ENCODE measurements at regions not wholly inside any gene's neighbourhood (a gene's known extent, or its start where the extent isn't known, plus 50 kb on each side); places are given as distances from the start of the nearest gene placed in this dataset.

GRCh38 chr2:242040681-242041080, 171.2 kb downstream of the RTP5 start:
- no peak overlapping the region for H2BK20ac ChIP-seq (ENCODE audit: low read depth, low read length, poor library complexity, severe bottlenecking)
- peaks cover 2 to 6% of the 10 kb centered on the region in 2 experiments; a peak in 3 of 4 replicates for H3K4me1 Mint-ChIP-seq
- no peak overlapping the region for H3T11ph ChIP-seq (ENCODE audit: low read length)
- H3K9me3 ChIP-seq (ENCODE audit: control insufficient read depth, low read depth, low read length), result no peaks in the 10 kb centered on the region
- H3K23me2 ChIP-seq (ENCODE audit: insufficient read length, low read depth, low read length, poor library complexity, severe bottlenecking), result no peaks in the 10 kb centered on the region
- H3K23ac ChIP-seq (ENCODE audit: insufficient read length, low read depth, low read length), result no peak overlapping the region
- no peak overlapping the region for H3K4me2 ChIP-seq (ENCODE audit: insufficient read depth, insufficient read length, low read length)
- H3K4me1 ChIP-seq (ENCODE audit: insufficient read depth, low read length), result no peaks in the 10 kb centered on the region
- H2AFZ ChIP-seq (ENCODE audit: low read length), result no peak overlapping the region
- H4K20me1 ChIP-seq (ENCODE audit: control insufficient read depth, insufficient read depth, insufficient read length), result peaks cover 2% of the 10 kb centered on the region
- no peaks in the 10 kb centered on the region for H3K79me2 ChIP-seq (ENCODE audit: insufficient read depth, low read length)
- TF ChIP-seq CTCF (conservative IDR thresholded peaks at IDR 0.05), result no peak
- H3K27ac ChIP-seq (ENCODE audit: insufficient read length, low read depth, low read length), result no peak overlapping the region
- DNase-seq, result peak; percentile 17
- H3K14ac ChIP-seq (ENCODE audit: insufficient read depth, low read length), result no peak overlapping the region
- no peak overlapping the region for H2BK12ac ChIP-seq (ENCODE audit: insufficient read length, low read depth, low read length)
- H3K18ac ChIP-seq (ENCODE audit: insufficient read length, low read depth, low read length), result no peak overlapping the region
- WGBS (ENCODE audit: extremely low coverage, insufficient read length, low lambda C conversion rate), result no CpG with 5 or more reads among the region's 15 CpGs
- peaks cover 99% of the 10 kb centered on the region for H3K27me3 Mint-ChIP-seq (ENCODE audit: low read depth)
- no peak overlapping the region for H2BK120ac ChIP-seq (ENCODE audit: low read depth, low read length, poor library complexity, severe bottlenecking)
- H2AK5ac ChIP-seq (ENCODE audit: insufficient read length, low read length), result no peak overlapping the region
- H3K9me3 Mint-ChIP-seq, result peaks cover 11 to 23% of the 10 kb centered on the region in 2 experiments; a peak in 3 of 5 replicates
- H3K4me3 Mint-ChIP-seq, result no peak overlapping the region
- H2BK15ac ChIP-seq (ENCODE audit: low read depth, low read length), result no peak overlapping the region
- no peak overlapping the region for H4K91ac ChIP-seq (ENCODE audit: insufficient read length, low read depth, low read length)
- no peak overlapping the region for H2BK5ac ChIP-seq (ENCODE audit: insufficient read length, low read length)
- peaks cover 9% of the 10 kb centered on the region; the same call in 1 of the 2 replicates for H3K27me3 ChIP-seq (ENCODE audit: insufficient read depth, low read length)
- peaks cover 2 to 8% (median 4%) of the 10 kb centered on the region in 3 experiments; a peak in 3 of 7 replicates for H3K36me3 Mint-ChIP-seq (ENCODE audit: insufficient read depth in 1 of 3, low read depth in 3 of 3)
- no peak overlapping the region for H3K27ac Mint-ChIP-seq
- H3K56ac ChIP-seq (ENCODE audit: insufficient read length, low read depth, low read length), result no peak overlapping the region
- no peak overlapping the region for H4K5ac ChIP-seq (ENCODE audit: insufficient read length, low read depth, low read length)
- no peaks in the 10 kb centered on the region for H3K79me1 ChIP-seq (ENCODE audit: insufficient read depth, low read depth, low read length, poor library complexity, severe bottlenecking)
- no peak overlapping the region for H4K8ac ChIP-seq (replicated peaks; ENCODE audit: insufficient read length, low read depth, low read length)
- H3K9ac ChIP-seq (ENCODE audit: extremely low read depth, insufficient read length, low read length), result no peak overlapping the region
- no peak overlapping the region for H3K4ac ChIP-seq (ENCODE audit: low read depth, low read length)
